HUES6 (cell line): ENCODE measurements at regions not wholly inside any gene's neighbourhood (a gene's known extent, or its start where the extent isn't known, plus 50 kb on each side); places are given as distances from the start of the nearest gene placed in this dataset.

Experiments
- H3K27ac ChIP-seq: 2 replicates; pipeline ENCODE4 v1.7.0; 2013; ENCODE audit warnings: low read depth, mild to moderate bottlenecking, low read length, inconsistent platforms
- H3K27me3 ChIP-seq: 2 replicates; pipeline ENCODE4 v1.6.1; 2013; ENCODE audit warnings: low read length; ENCODE audit not compliant: control insufficient read depth, insufficient read depth
- H3K36me3 ChIP-seq: 2 replicates; pipeline ENCODE4 v1.6.1; 2013; ENCODE audit warnings: low read length; ENCODE audit not compliant: control insufficient read depth, insufficient read depth
- H3K4me1 ChIP-seq: 2 replicates; pipeline ENCODE4 v1.6.1; 2013; ENCODE audit warnings: low read length; ENCODE audit not compliant: control insufficient read depth, insufficient read depth
- H3K4me3 ChIP-seq: 2 replicates; pipeline ENCODE4 v1.5.1; 2013; ENCODE audit warnings: low read depth, low read length
- H3K9ac ChIP-seq: one replicate; pipeline ENCODE4 v1.6.1; 2013; ENCODE audit warnings: mild to moderate bottlenecking, low read length
- H3K9me3 ChIP-seq: 2 replicates; pipeline ENCODE4 v1.6.1; 2013; ENCODE audit warnings: low read depth, low read length; ENCODE audit not compliant: control insufficient read depth, insufficient read depth

- Histone ChIP-seq H3K27me3 (no peaks in the 10 kb centered on the region), H3K36me3 (no peaks in the 10 kb centered on the region), H3K9me3 (peaks cover 10% of the 10 kb centered on the region), H3K4me1 (no peaks in the 10 kb centered on the region), H3K9ac (no peak overlapping the region), H3K27ac (no peak overlapping the region), H3K4me3 (no peak overlapping the region)
Observed at GRCh38 chr1:83673312-83673711, 325.6 kb downstream of the TTLL7 start.

- Histone ChIP-seq H3K9me3 (peaks cover 10% of the 10 kb centered on the region), H3K27ac (no peak overlapping the region), H3K36me3 (no peaks in the 10 kb centered on the region), H3K27me3 (no peaks in the 10 kb centered on the region), H3K4me3 (no peak overlapping the region), H3K4me1 (no peaks in the 10 kb centered on the region), H3K9ac (no peak overlapping the region)
Observed at GRCh38 chr1:83671586-83671985, 327.3 kb downstream of the TTLL7 start.

- H3K4me1 ChIP-seq, result no peaks in the 10 kb centered on the region
- H3K9ac ChIP-seq, result no peak overlapping the region
- no peak overlapping the region for H3K4me3 ChIP-seq
- H3K36me3 ChIP-seq, result no peaks in the 10 kb centered on the region
- H3K27ac ChIP-seq, result no peak overlapping the region
- H3K27me3 ChIP-seq, result no peaks in the 10 kb centered on the region
- H3K9me3 ChIP-seq, result peaks cover 10% of the 10 kb centered on the region
Observed at GRCh38 chr1:83670909-83671565, 327.9 kb downstream of the TTLL7 start.

- H3K9me3 ChIP-seq, result no peaks in the 10 kb centered on the region
- 0 out of 2 replicates have a peak, but pooled peaks cover 5% of the 10 kb centered on the region for H3K4me1 ChIP-seq
- no peak overlapping the region for H3K9ac ChIP-seq
Observed at GRCh38 chr1:83641796-83642443, 357.0 kb downstream of the TTLL7 start.

GRCh38 chr1:83641206-83641658 is 357.7 kb downstream of the TTLL7 start:
- no peaks in the 10 kb centered on the region for H3K9me3 ChIP-seq
- H3K9ac ChIP-seq, result no peak overlapping the region
- H3K4me3 ChIP-seq, result no peak overlapping the region
- H3K36me3 ChIP-seq, result no peaks in the 10 kb centered on the region
- H3K27ac ChIP-seq, result no peak overlapping the region
- 0 out of 2 replicates have a peak, but pooled peaks cover 5% of the 10 kb centered on the region for H3K4me1 ChIP-seq
- H3K27me3 ChIP-seq, result no peaks in the 10 kb centered on the region

More at GRCh38 chr1:83641796-83642443, 357.0 kb downstream of the TTLL7 start:
- Histone ChIP-seq H3K27ac (no peak overlapping the region), H3K27me3 (no peaks in the 10 kb centered on the region), H3K4me3 (no peak overlapping the region), H3K36me3 (no peaks in the 10 kb centered on the region)

- H3K27me3 ChIP-seq, result no peaks in the 10 kb centered on the region
- no peaks in the 10 kb centered on the region for H3K36me3 ChIP-seq
- H3K4me1 ChIP-seq, result 0 out of 2 replicates have a peak, but pooled peaks cover 5% of the 10 kb centered on the region
- H3K9ac ChIP-seq, result no peak overlapping the region
- H3K9me3 ChIP-seq, result no peaks in the 10 kb centered on the region
- H3K4me3 ChIP-seq, result no peak overlapping the region
- H3K27ac ChIP-seq, result no peak overlapping the region
Observed at GRCh38 chr1:83639785-83640184, 359.1 kb downstream of the TTLL7 start.

- no peak overlapping the region for H3K9ac ChIP-seq
- H3K27ac ChIP-seq, result no peak overlapping the region
- no peak overlapping the region for H3K4me3 ChIP-seq
- no peaks in the 10 kb centered on the region for H3K9me3 ChIP-seq
- 0 out of 2 replicates have a peak, but pooled peaks cover 5% of the 10 kb centered on the region for H3K4me1 ChIP-seq
- H3K27me3 ChIP-seq, result no peaks in the 10 kb centered on the region
- no peaks in the 10 kb centered on the region for H3K36me3 ChIP-seq
Observed at GRCh38 chr1:83637586-83637985, 361.3 kb downstream of the TTLL7 start.

GRCh38 chr1:83637009-83637408 is 361.9 kb downstream of the TTLL7 start:
- Histone ChIP-seq H3K36me3 (no peaks in the 10 kb centered on the region), H3K4me3 (no peak overlapping the region), H3K27me3 (no peaks in the 10 kb centered on the region), H3K4me1 (0 out of 2 replicates have a peak, but pooled peaks cover 5% of the 10 kb centered on the region), H3K9me3 (no peaks in the 10 kb centered on the region), H3K27ac (no peak overlapping the region), H3K9ac (no peak overlapping the region)

GRCh38 chr1:83632906-83633305 is 366.0 kb downstream of the TTLL7 start:
- H3K4me1 ChIP-seq, result no peaks in the 10 kb centered on the region
- H3K27ac ChIP-seq, result no peak overlapping the region
- no peaks in the 10 kb centered on the region for H3K27me3 ChIP-seq
- no peaks in the 10 kb centered on the region for H3K36me3 ChIP-seq
- H3K4me3 ChIP-seq, result no peak overlapping the region
- H3K9me3 ChIP-seq, result no peaks in the 10 kb centered on the region
- no peak overlapping the region for H3K9ac ChIP-seq

- H3K36me3 ChIP-seq, result no peaks in the 10 kb centered on the region
- no peak overlapping the region for H3K4me3 ChIP-seq
- H3K4me1 ChIP-seq, result peaks cover 1% of the 10 kb centered on the region; the same call in 1 of the 2 replicates
- H3K9ac ChIP-seq, result no peak overlapping the region
- no peaks in the 10 kb centered on the region for H3K9me3 ChIP-seq
- H3K27me3 ChIP-seq, result no peaks in the 10 kb centered on the region
- H3K27ac ChIP-seq, result no peak overlapping the region
Observed at GRCh38 chr1:83631851-83632250, 367.1 kb downstream of the TTLL7 start.

- no peaks in the 10 kb centered on the region for H3K27me3 ChIP-seq
- H3K9ac ChIP-seq, result no peak overlapping the region
- H3K4me1 ChIP-seq, result peaks cover 4% of the 10 kb centered on the region; the same call in 1 of the 2 replicates
- no peaks in the 10 kb centered on the region for H3K9me3 ChIP-seq
- H3K36me3 ChIP-seq, result no peaks in the 10 kb centered on the region
- no peak overlapping the region for H3K27ac ChIP-seq
- H3K4me3 ChIP-seq, result no peak overlapping the region
Observed at GRCh38 chr1:83627045-83627444, 371.9 kb downstream of the TTLL7 start.
